Endothelial cell of umbilical vein (primary cell): ENCODE measurements at regions not wholly inside any gene's neighbourhood (a gene's known extent, or its start where the extent isn't known, plus 50 kb on each side); places are given as distances from the start of the nearest gene placed in this dataset.

Source experiments
- BruUV-seq: library from RNA; stranded (reverse); fragments of 400-500 nt; replicated peaks from 2 replicates; lab custom pipeline; 2021; lab: Mats Ljungman, UMichigan
- CTCF ChIA-PET: fragments of 300-600, 350-600 bp; sonication (Branson Sonifier 250); formaldehyde crosslinking; loops from one replicate; lab custom pipeline; 2021; ENCODE audit warnings: antibody characterized with exemption, inconsistent platforms; lab: Charles Lee
- POLR2A ChIA-PET: fragments of 300-600, 350-600 bp; sonication (Branson Sonifier 250); formaldehyde crosslinking; loops from one replicate; lab custom pipeline; 2021; ENCODE audit warnings: antibody characterized with exemption, inconsistent platforms; lab: Charles Lee
- DNase-seq: peaks from one replicate; pipeline ENCODE4 v3.0.0-alpha.2; 2011; ENCODE audit warnings: low read depth, low spot score
- FAIRE-seq: peaks from 2 replicates; lab custom pipeline; 2011; peaks lifted over from hg19 to GRCh38; lab: Jason Lieb, UNC
- H2AFZ ChIP-seq: 2 replicates; pipeline ENCODE4 v1.6.0; 2012; ENCODE audit warnings: low read depth, low read length, control low read depth, inconsistent platforms
- H3K27ac ChIP-seq: 2 replicates; pipeline ENCODE4 v1.5.1; 2011; ENCODE audit warnings: low read depth, mild to moderate bottlenecking, control low read depth, low read length, moderate library complexity; ENCODE audit not compliant: insufficient read depth
- H3K27me3 ChIP-seq, 2 experiments: 2 replicates each; pipeline versions ENCODE4 v1.6.0 to v1.6.1; 2011; ENCODE audit warnings: low read length in 2 of 2, mixed read lengths in 1 of 2; ENCODE audit not compliant: control insufficient read depth in 2 of 2, insufficient read depth in 2 of 2
- H3K36me3 ChIP-seq, 2 experiments: 2 replicates in 1 of 2; 3 replicates in 1 of 2; pipeline ENCODE4 v1.5.1; 2011; ENCODE audit warnings: low read length in 2 of 2, mild to moderate bottlenecking in 1 of 2, moderate library complexity in 1 of 2; ENCODE audit not compliant: control insufficient read depth in 2 of 2, insufficient read depth in 2 of 2; ENCODE audit errors: extremely low read depth in 1 of 2
- H3K4me1 ChIP-seq: 3 replicates; pipeline ENCODE4 v1.5.1; 2011; ENCODE audit warnings: mild to moderate bottlenecking, low read length; ENCODE audit not compliant: control insufficient read depth, insufficient read depth; ENCODE audit errors: extremely low read depth
- H3K4me2 ChIP-seq: 2 replicates; pipeline ENCODE4 v1.6.1; 2011; ENCODE audit warnings: low read length, control low read depth, mixed read lengths; ENCODE audit not compliant: insufficient read depth
- H3K4me3 ChIP-seq, 3 experiments: fragments of 200-600 bp in 1 of 3; sonication (generic), shearing (Covaris generic) in 1 of 3; replicated peaks in 1 of 3; 2 replicates each; pipeline ENCODE4 v1.5.1; 2011 to 2016; ENCODE audit warnings: control low read depth in 3 of 3, low read length in 3 of 3, mild to moderate bottlenecking in 2 of 3, inconsistent platforms in 1 of 3, low read depth in 1 of 3, moderate library complexity in 1 of 3; ENCODE audit not compliant: insufficient read depth in 1 of 3
- H3K79me2 ChIP-seq: 2 replicates; pipeline ENCODE4 v1.6.0; 2012; ENCODE audit warnings: low read length, inconsistent platforms; ENCODE audit not compliant: control insufficient read depth, insufficient read depth
- H3K9ac ChIP-seq: replicated peaks from 2 replicates; pipeline ENCODE3; 2011; ENCODE audit warnings: low read length, control low read depth; ENCODE audit not compliant: insufficient read depth; ENCODE audit errors: extremely low read depth
- H3K9me1 ChIP-seq: replicated peaks from 3 replicates; pipeline ENCODE4 v1.6.0; 2011; ENCODE audit warnings: mild to moderate bottlenecking, low read length; ENCODE audit not compliant: control insufficient read depth, insufficient read depth; ENCODE audit errors: extremely low read depth
- H3K9me3 ChIP-seq: replicated peaks from 2 replicates; pipeline ENCODE4 v1.5.1; 2012; ENCODE audit warnings: low read length, inconsistent platforms; ENCODE audit not compliant: control insufficient read depth, insufficient read depth
- H4K20me1 ChIP-seq: replicated peaks from 2 replicates; pipeline ENCODE3; 2011; ENCODE audit warnings: mild to moderate bottlenecking, low read length; ENCODE audit not compliant: control insufficient read depth, insufficient read depth; ENCODE audit errors: extremely low read depth
- EZH2 ChIP-seq: IDR thresholded peaks from 2 replicates; pipeline ENCODE4 v1.6.1; 2012; ENCODE audit warnings: borderline replicate concordance, low read depth, mild to moderate bottlenecking, moderate library complexity, low read length, inconsistent platforms; ENCODE audit not compliant: severe bottlenecking
- FOS ChIP-seq: IDR thresholded peaks from 2 replicates; pipeline ENCODE4 v1.6.1; 2011; ENCODE audit warnings: mild to moderate bottlenecking, low read length, moderate library complexity, borderline replicate concordance; ENCODE audit not compliant: insufficient read depth
- GATA2 ChIP-seq: IDR thresholded peaks from 2 replicates; pipeline ENCODE4 v1.7.0; 2011; ENCODE audit warnings: low read depth, mild to moderate bottlenecking, moderate library complexity, mixed read lengths, low read length; ENCODE audit not compliant: insufficient read length, insufficient read depth
- JUN ChIP-seq: IDR thresholded peaks from 2 replicates; pipeline ENCODE4 v1.6.1; 2011; ENCODE audit warnings: borderline replicate concordance, low read depth; ENCODE audit not compliant: insufficient read length, insufficient read depth
- MYC ChIP-seq: IDR thresholded peaks from one replicate; pipeline ENCODE4 v1.6.1; 2011; ENCODE audit warnings: mild to moderate bottlenecking, low read depth, low read length
- POLR2A ChIP-seq: IDR thresholded peaks from 2 replicates; pipeline ENCODE4 v1.6.1; 2012; ENCODE audit warnings: low read depth, mild to moderate bottlenecking, control low read depth, low read length
- POLR2AphosphoS5 ChIP-seq: IDR thresholded peaks from 2 replicates; pipeline ENCODE4 v1.6.1; 2012; ENCODE audit warnings: low read depth, mild to moderate bottlenecking, control low read depth, low read length, moderate library complexity; ENCODE audit not compliant: insufficient read depth
- dilution Hi-C: fragments of 300-500 bp; cut with MboI; formaldehyde crosslinking; loops from one replicate; pipeline ENCODE4 v1.15.0; 2019; ENCODE audit warnings: low sequenced_read_pairs; ENCODE audit not compliant: extremely low pct_ligation_motif_present
- intact Hi-C: fragments of 100-400 bp; cut with micrococcal nuclease; formaldehyde crosslinking; loops from one replicate; pipeline ENCODE4 v1.10.0; 2022
- TF ChIP-seq, protein P1 (sequence below), 2 donors: IDR thresholded peaks; 1 replicate in 1 of 2; 2 replicates in 1 of 2; pipeline ENCODE4 v1.5.1; 2011; ENCODE audit warnings: low read length in 2 of 2, mild to moderate bottlenecking in 2 of 2, moderate library complexity in 2 of 2, control low read depth in 1 of 2, inconsistent platforms in 1 of 2, low read depth in 1 of 2; ENCODE audit not compliant: insufficient read depth in 1 of 2; ENCODE audit errors: extremely low read depth in 1 of 2
- TF ChIP-seq, protein P2 (sequence below): IDR thresholded peaks from 2 replicates; pipeline ENCODE4 v1.6.1; 2011; ENCODE audit not compliant: insufficient read depth, insufficient read length

DNA sequence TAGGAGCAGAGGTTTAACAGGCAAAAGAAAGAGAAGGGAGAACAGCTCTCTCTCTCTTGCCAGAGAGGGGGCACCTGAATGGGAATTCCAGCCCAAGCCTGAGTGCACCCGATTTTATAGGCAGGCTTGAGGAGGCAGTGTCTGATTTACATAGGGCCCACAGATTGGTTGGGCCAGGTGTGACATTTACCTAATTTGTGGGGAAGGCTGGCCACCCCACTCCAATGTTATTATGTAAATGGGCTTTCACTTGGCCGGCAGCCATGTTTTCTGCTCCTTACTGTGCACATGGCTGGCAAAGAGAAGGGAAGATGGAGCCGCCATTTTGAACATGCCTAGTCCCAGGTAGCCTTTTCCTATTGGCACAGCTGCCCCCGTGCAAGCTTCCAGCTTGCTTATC, 735.5 kb upstream of the AUTS2 start:
- H3K9ac ChIP-seq, result no peak overlapping the region
- FAIRE-seq, result no peak

More for the DNA sequence above, 735.5 kb upstream of the AUTS2 start:
- POLR2A ChIA-PET, result no interaction called here
- no peak overlapping the region for H3K27ac ChIP-seq
- dilution Hi-C loops (no loop called here), intact Hi-C loops (no loop called here)
- H3K9me1 ChIP-seq, result no peaks in the 10 kb centered on the region
- TF ChIP-seq, protein P1, sequence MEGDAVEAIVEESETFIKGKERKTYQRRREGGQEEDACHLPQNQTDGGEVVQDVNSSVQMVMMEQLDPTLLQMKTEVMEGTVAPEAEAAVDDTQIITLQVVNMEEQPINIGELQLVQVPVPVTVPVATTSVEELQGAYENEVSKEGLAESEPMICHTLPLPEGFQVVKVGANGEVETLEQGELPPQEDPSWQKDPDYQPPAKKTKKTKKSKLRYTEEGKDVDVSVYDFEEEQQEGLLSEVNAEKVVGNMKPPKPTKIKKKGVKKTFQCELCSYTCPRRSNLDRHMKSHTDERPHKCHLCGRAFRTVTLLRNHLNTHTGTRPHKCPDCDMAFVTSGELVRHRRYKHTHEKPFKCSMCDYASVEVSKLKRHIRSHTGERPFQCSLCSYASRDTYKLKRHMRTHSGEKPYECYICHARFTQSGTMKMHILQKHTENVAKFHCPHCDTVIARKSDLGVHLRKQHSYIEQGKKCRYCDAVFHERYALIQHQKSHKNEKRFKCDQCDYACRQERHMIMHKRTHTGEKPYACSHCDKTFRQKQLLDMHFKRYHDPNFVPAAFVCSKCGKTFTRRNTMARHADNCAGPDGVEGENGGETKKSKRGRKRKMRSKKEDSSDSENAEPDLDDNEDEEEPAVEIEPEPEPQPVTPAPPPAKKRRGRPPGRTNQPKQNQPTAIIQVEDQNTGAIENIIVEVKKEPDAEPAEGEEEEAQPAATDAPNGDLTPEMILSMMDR (IDR thresholded peaks at IDR 0.05; ENCODE audit: extremely low read depth in 1 of 2, insufficient read depth in 1 of 2, low read depth in 1 of 2, low read length in 2 of 2), result no peak
- TF ChIP-seq POLR2A, result no peak
- TF ChIP-seq EZH2, result no peak
- no peak for TF ChIP-seq GATA2
- TF ChIP-seq JUN, result no peak
- TF ChIP-seq, protein P2, sequence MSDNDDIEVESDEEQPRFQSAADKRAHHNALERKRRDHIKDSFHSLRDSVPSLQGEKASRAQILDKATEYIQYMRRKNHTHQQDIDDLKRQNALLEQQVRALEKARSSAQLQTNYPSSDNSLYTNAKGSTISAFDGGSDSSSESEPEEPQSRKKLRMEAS, result no peak
- TF ChIP-seq POLR2AphosphoS5, result no peak
- no peak for TF ChIP-seq FOS
- TF ChIP-seq MYC, result no peak
- no peaks in the 10 kb centered on the region for H3K36me3 ChIP-seq
- no peak overlapping the region for H2AFZ ChIP-seq
- no peaks in the 10 kb centered on the region for H3K27me3 ChIP-seq
- H3K9me3 ChIP-seq, result peaks cover 4% of the 10 kb centered on the region
- no peak overlapping the region for H3K4me2 ChIP-seq
- H3K4me1 ChIP-seq, result no peaks in the 10 kb centered on the region
- CTCF ChIA-PET, result no interaction called here
- no peaks in the 10 kb centered on the region for H4K20me1 ChIP-seq
- no TSS peak for BruUV-seq
- H3K4me3 ChIP-seq, result no peak overlapping the region
- H3K79me2 ChIP-seq, result no peaks in the 10 kb centered on the region
- DNase-seq, result no peak
